Esophagus muscularis mucosa (tissue), 3 donors: ENCODE measurements at regions not wholly inside any gene's neighbourhood (a gene's known extent, or its start where the extent isn't known, plus 50 kb on each side); places are given as distances from the start of the nearest gene placed in this dataset.

ENCODE experiments used
- CTCF ChIP-seq, 3 experiments: fragments of 200-600 bp in 2 of 3; fragments of 450-650 bp in 1 of 3; sonication (generic) in 2 of 3; IDR thresholded peaks; one replicate each; pipeline ENCODE4 v1.5.1; 2017 to 2019; ENCODE audit warnings: antibody characterized with exemption in 3 of 3, mild to moderate bottlenecking in 2 of 3, moderate library complexity in 1 of 3
- POLR2A ChIP-seq: fragments of 450-650 bp; IDR thresholded peaks from one replicate; pipeline ENCODE4 v1.6.1; 2017; ENCODE audit warnings: antibody characterized with exemption, moderate library complexity, mild to moderate bottlenecking, low read depth

GRCh38 chr17:64786337-64786736 is 124.2 kb upstream of the SMURF2 start:
- no peak for TF ChIP-seq CTCF (IDR thresholded peaks at IDR 0.05)
- TF ChIP-seq POLR2A, result no peak
